Activated CD4-positive, alpha-beta T cell treated with anti-CD3 and anti-CD28 coated beads, Interleukin-2, amount 50 U/mL, for 48 hours (primary cell): ENCODE measurements at regions not wholly inside any gene's neighbourhood (a gene's known extent, or its start where the extent isn't known, plus 50 kb on each side); places are given as distances from the start of the nearest gene placed in this dataset.

ENCODE experiments used
- DNase-seq, 2 experiments: peaks; one replicate each; pipeline ENCODE4 v3.0.0-alpha.2; 2020

DNA sequence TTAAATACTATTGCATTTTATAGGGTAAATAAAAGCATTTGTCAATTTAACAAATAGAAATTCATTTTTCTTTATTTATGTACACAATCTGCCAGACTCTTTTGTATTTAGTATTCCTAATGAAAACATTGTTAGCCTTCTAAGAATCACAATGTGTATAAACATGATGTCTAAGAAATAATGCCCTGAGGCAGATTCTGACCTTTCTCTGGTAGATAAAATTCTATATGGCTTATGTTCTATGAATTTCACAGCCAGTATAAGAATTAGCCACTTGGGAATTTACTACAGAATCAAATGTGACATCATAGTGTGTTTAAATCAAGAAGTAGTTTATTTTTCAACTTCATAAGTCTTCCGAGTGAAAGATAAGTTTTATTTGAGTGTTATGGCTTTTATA, 457.4 kb downstream of the ZIC1 start:
- DNase-seq, result no peak

- DNase-seq, result no peak
Observed at GRCh38 chr3:147872568-147872967, 463.4 kb downstream of the ZIC1 start.

DNA sequence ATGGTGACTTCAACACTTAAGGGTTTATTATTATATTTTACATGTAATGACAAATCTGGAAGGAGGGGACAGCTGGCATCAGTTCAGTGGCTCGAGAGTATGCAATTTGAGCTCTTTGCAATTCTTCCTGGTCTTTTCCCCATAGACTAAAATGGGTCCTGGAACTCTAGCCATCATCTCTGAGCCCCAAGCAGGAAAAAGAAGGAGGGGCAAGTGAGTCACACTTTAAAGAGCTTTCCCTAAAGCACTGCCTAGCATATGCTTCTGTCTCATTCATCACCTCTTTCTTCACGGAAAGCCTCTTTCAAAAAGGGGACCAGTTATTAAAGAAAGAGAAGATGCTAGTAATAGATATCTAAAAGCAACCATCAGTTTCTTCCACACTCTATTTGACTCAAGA, 466.3 kb downstream of the ZIC1 start:
- no peak for DNase-seq

- no peak for DNase-seq
Observed at GRCh38 chr3:147881933-147882332, 472.8 kb downstream of the ZIC1 start.

DNA sequence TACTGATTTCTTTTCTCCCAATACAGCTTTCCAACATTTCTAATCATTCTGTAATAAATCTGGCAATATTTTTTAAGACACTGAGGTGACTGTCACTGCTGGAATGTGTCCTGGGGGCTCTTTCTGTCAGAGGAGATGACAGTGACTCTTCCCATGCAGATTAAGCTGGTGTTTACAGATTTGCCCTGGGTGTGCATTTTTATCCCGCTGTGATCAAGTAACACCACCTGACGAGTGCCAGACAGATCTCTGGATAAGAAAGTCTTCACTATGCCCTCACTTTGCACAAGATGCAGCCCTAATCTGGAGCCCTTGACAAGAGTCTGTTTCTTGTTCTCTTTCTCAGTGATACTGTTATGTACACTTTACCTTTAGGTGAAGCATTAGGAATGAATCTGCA, 477.7 kb downstream of the ZIC1 start:
- no peak for DNase-seq

GRCh38 chr3:147887797-147888196, 478.6 kb downstream of the ZIC1 start:
- DNase-seq, result no peak

GRCh38 chr3:147890114-147890513, 480.9 kb downstream of the ZIC1 start:
- DNase-seq, result no peak

GRCh38 chr3:147895509-147895908, 486.3 kb downstream of the ZIC1 start:
- DNase-seq, result no peak

- no peak for DNase-seq
Observed at GRCh38 chr3:147900851-147901250, 491.7 kb downstream of the ZIC1 start.

- DNase-seq, result no peak
Observed at GRCh38 chr3:147903026-147903425, 493.9 kb downstream of the ZIC1 start.

DNA sequence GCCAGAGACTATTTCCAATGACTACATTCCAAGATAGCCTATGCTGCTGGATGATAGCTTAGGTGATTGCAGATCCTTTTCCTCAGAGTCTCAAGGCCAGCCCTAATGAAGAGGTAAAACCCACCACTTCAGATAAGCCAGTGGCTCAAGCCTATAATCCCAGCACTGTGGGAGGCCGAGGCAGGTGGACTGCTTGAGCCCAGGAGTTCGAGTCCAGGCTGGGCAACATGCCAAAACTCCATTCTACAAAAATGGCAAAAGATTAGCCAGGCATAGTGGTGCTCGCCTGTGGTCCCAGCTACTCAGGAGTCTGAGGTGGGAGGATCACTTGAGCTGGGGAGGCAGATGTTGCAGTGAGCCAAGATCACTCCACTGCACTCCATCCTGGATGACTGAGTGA, 495.3 kb downstream of the ZIC1 start:
- DNase-seq, result no peak

- DNase-seq, result no peak
Observed at GRCh38 chr3:147906285-147906684, 497.1 kb downstream of the ZIC1 start.

- DNase-seq, result no peak
Observed at GRCh38 chr3:147914532-147914931, 505.4 kb downstream of the ZIC1 start.

DNA sequence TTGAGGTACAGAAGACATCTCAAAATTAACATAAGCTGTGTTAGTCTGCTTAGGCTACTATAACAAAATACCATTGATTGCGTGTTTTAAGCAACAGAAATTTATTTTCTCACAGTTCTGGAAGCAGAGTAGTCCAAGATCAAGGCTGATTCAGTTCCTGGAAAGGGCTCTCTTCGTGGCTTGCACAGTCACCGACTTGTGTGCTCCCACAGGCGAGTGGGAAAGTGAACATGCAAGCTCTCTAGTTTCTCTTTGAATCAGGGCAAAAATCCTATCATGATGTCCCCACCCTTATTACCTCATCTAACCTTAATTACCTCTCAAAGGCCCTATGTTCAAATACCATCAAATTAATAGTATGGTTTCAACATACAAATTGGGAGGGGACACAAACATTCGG, 505.9 kb downstream of the ZIC1 start:
- no peak for DNase-seq

DNA sequence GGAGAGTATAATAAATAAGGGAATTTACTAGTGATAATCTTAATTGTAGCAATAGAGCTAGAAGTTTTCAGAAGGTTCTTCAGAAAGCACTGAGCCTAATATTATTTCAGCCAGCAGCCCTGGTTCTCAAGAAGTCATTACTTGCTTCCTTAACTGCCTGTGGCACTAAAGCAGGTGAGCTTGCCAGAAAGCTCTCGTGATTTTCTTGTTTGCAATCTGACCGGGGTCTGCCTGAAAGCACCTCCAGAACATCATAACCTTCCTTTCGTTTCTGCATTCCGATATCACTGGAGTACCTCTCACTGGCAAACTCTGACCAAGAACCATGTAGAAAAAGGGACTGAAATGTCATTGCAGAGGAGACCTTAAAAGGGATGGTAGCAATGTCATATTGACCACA, 510.3 kb downstream of the ZIC1 start:
- no peak for DNase-seq

DNA sequence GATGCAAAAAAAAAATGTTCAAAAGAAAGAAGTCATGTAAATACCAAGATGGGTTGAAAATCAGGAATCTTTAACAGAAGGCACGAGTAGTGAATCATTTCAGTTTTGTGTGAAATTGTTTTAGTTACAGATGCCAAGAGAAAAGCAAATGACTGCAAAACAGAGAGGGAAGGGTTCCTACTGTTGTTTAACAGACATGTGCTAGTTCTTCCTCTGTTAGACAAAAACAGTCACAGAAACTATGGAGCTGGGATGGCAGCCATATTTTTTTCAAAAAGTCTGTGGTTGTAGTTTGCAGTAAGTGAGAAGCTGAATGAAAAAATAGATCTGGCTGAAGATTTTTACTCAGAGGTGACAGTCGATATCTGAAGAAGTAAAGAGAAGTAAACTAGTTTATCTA, 511.9 kb downstream of the ZIC1 start:
- no peak for DNase-seq

DNA sequence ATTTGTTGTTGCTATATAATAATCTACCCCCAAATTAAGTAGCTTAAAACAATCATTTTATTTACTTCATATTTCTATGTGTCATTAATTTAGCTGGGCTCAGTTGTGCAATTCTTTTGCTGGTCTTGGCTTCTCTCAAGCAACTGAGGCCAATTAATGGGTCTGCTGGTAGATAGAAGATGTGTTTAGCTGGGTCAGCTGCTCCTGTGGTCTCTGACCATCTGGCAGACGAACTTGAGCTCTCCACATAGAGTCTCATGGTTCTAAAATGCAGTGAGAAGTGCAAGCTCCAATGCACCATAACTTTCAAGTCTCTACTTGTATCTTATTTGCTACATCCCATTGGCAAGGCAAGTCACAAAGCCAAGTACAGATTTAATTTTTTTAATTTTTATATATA, 515.6 kb downstream of the ZIC1 start:
- no peak for DNase-seq

- no peak for DNase-seq
Observed at GRCh38 chr3:147925272-147925671, 516.1 kb downstream of the ZIC1 start.

DNA sequence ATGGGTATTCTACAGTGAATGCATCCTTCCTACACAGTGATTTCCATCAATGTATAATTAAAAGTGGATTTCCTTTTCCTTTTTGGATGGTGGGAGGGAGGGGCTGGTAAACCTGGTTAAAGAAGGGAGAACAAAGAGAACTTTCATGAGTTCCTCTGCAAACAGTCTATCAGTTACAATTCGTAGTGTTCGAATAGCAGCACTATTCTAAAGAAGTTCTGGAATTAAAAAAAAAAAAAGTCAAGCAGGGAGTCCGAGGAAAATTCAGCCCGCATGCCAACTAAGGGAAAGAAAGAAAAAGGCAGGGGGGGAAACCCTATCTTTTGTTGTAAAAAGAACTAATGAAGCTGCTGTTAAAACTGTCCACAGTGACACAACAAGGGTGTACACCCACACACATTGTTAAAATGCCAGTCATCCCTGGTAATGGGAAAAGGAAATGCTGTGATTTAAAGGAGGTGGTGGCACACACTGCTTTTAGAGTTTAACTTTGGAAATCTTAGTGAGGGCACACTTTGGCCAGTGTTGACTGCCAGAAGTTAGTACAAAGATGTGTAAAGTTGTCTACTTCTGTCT, 521.2 kb downstream of the ZIC1 start:
- no peak for DNase-seq

DNA sequence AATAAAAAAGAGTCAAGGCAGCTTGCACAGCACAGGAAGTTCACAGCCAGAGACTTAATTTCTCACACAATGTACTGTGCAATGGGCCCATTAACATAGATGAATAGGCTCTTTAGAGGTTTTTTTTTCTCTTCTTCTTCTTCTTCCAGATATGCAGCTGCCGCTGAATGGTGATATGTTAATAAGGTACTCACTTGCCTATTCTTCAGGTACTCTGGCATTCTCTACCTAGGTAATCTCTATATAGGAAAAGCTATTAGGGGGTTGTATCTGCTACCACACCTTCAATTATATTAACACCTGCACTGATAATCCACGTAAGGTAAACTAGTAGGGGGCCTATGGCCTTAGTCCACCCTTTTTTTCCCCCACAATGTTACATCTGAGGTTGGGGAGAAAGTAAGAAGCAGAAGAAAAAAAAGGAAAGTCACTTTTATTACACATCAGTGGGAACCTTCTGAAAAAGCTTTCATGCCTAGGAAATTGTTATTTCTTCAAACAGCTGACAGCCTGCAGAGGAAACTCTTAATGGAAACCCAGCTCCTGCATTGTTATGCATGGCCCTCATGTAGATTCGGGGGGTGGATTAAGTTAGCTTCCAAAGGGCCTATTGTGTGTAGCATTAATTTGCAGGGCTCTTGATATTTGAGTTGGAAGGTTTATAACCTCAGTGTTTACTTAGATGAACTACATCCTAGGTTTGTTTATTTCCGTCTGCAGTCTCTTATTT, 525.5 kb downstream of the ZIC1 start:
- DNase-seq, result no peak

DNA sequence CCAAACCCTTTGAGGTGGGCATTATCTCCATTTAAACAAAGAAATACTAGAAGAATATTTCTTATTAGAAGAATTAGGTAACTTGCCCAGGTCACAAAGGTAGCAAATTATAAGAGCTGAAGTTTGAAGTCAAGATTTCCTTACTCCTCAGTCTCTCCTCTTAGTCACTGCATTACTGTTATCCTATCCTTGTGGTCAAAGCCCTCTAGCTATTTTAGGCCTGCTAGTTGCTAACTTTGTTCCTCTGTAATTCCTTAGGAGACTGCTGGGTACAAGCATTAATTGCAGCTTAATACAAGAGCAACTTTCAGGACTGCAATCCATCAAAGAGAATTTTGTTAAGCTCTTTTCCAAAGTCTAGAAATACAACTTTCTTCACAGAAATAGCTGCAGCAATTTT, 528.2 kb downstream of the ZIC1 start:
- no peak for DNase-seq

- DNase-seq, result no peak
Observed at GRCh38 chr3:147937891-147938290, 528.7 kb downstream of the ZIC1 start.

DNA sequence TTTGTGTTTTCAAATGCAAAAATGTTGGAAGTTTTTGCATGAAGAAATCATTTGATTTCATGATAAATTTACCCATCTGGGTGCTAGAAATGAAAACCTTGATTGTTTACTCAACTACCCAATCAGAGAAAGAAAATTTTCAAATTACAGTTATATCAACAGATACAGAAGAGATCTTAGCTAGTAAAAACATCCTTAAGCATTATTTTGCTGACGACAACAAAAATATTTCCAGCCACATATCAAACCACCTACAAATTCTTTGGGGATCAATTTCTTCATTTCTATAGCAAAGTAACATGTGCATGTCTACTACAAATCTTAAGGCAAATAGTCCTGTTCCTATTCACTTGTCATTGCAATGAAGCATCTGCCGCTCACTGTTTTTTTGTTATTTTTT, 530.3 kb downstream of the ZIC1 start:
- no peak for DNase-seq

DNA sequence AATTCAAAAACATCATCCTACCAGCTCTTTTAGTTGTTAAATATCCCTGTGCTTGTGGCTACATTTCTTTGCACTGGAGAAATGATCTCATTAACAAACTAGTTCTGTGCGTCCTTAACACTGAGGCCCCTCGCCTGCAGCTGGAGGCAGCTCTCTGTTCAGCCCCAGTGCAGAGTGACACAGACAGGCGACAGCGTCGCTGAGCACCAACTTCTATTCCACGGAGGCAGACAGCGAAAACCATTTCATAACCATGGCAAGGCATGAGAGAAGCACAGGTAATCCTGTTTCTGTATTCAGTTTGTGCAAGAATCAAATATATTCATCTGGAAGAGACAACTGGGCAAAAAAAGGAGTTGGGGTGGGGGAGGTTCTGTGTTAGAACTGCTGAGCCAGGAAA, 530.7 kb downstream of the ZIC1 start:
- DNase-seq, result no peak
